ENCODE measurements at regions not wholly inside any gene's neighbourhood (a gene's known extent, or its start where the extent isn't known, plus 50 kb on each side); places are given as distances from the start of the nearest gene placed in this dataset.

- Histone ChIP-seq H3K4me3 (ENCODE audit: low read depth, low read length) (no peak overlapping the region), H3K9me3 (ENCODE audit: control insufficient read depth, insufficient read depth, low read depth, low read length) (no peaks in the 10 kb centered on the region), H3K4me1 (ENCODE audit: control insufficient read depth, insufficient read depth, low read length) (no peaks in the 10 kb centered on the region), H3K36me3 (ENCODE audit: control insufficient read depth in 2 of 2, insufficient read depth in 1 of 2, low read length in 2 of 2) (no peaks in the 10 kb centered on the region), H3K27ac (ENCODE audit: extremely low read depth, low read depth, low read length) (no peak overlapping the region)
- TF ChIP-seq ZNF830 (tag by site-specific recombination; IDR thresholded peaks at IDR 0.05; ENCODE audit: low read depth) (no peak), YY2 (tag by site-specific recombination; IDR thresholded peaks at IDR 0.05) (no peak), ZNF23 (tag by site-specific recombination; IDR thresholded peaks at IDR 0.05; ENCODE audit: borderline replicate concordance) (no peak), OVOL3 (tag by site-specific recombination; IDR thresholded peaks at IDR 0.05) (no peak), ZNF626 (tag by site-specific recombination; IDR thresholded peaks at IDR 0.05) (no peak), ZNF624 (tag by site-specific recombination; IDR thresholded peaks at IDR 0.05) (no peak), GFI1B (tag by site-specific recombination; IDR thresholded peaks at IDR 0.05) (no peak), ZNF701 (tag by site-specific recombination; IDR thresholded peaks at IDR 0.05) (no peak), ZNF398 (tag by site-specific recombination; IDR thresholded peaks at IDR 0.05) (no peak), ZNF280D (tag by site-specific recombination; IDR thresholded peaks at IDR 0.05) (no peak), ZNF768 (tag by site-specific recombination; IDR thresholded peaks at IDR 0.05) (no peak), SP7 (tag by site-specific recombination; IDR thresholded peaks at IDR 0.05) (no peak), HOXD13 (CRISPR knock-in tag; IDR thresholded peaks at IDR 0.05; ENCODE audit: borderline replicate concordance) (no peak), TSHZ1 (tag by site-specific recombination; IDR thresholded peaks at IDR 0.05; ENCODE audit: borderline replicate concordance) (no peak), GLI2 (tag by site-specific recombination; IDR thresholded peaks at IDR 0.05; ENCODE audit: borderline replicate concordance, low read depth) (no peak), ZNF121 (tag by site-specific recombination; IDR thresholded peaks at IDR 0.05) (no peak), ZNF223 (tag by site-specific recombination; IDR thresholded peaks at IDR 0.05) (no peak)
- TF ChIP-seq, protein P1, sequence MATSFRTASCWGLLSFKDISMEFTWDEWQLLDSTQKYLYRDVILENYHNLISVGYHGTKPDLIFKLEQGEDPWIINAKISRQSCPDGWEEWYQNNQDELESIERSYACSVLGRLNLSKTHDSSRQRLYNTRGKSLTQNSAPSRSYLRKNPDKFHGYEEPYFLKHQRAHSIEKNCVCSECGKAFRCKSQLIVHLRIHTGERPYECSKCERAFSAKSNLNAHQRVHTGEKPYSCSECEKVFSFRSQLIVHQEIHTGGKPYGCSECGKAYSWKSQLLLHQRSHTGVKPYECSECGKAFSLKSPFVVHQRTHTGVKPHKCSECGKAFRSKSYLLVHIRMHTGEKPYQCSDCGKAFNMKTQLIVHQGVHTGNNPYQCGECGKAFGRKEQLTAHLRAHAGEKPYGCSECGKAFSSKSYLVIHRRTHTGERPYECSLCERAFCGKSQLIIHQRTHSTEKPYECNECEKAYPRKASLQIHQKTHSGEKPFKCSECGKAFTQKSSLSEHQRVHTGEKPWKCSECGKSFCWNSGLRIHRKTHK (tag by site-specific recombination; IDR thresholded peaks at IDR 0.05): no peak
- CTCF ChIA-PET: no interaction called here
- POLR2A ChIA-PET: no interaction called here
Observed at GRCh38 chr10:22152403-22152802, 65.4 kb downstream of the EBLN1 start.
